ENCODE measurements at regions not wholly inside any gene's neighbourhood (a gene's known extent, or its start where the extent isn't known, plus 50 kb on each side); places are given as distances from the start of the nearest gene placed in this dataset.

- Histone ChIP-seq H3K4me1 (ENCODE audit: control insufficient read depth in 1 of 2, insufficient read depth in 2 of 2, low read depth in 1 of 2, low read length in 1 of 2) (no peaks in the 10 kb centered on the region; a peak in 1 of 4 replicates), H3K9me2 (no peaks in the 10 kb centered on the region), H3K36me3 (replicated peaks in 1 of 2; ENCODE audit: control insufficient read depth in 1 of 2, insufficient read depth in 2 of 2, low read length in 1 of 2) (no peaks in the 10 kb centered on the region), H3K27ac (ENCODE audit: low read depth in 2 of 2, low read length in 1 of 2) (peak overlapping the region in 1 of 2 experiments; percentile 8; a peak in 1 of 4 replicates), H3K4me2 (no peak overlapping the region), H3K27me3 (ENCODE audit: insufficient read depth) (no peaks in the 10 kb centered on the region), H3F3A (replicated peaks; ENCODE audit: insufficient read depth) (no peaks in the 10 kb centered on the region), H3K9me3 (no peaks in the 10 kb centered on the region), H2AFZ (ENCODE audit: low read depth) (no peak overlapping the region), H3K79me2 (ENCODE audit: insufficient read depth) (no peaks in the 10 kb centered on the region), H3K4me3 (ENCODE audit: low read depth in 2 of 2, low read length in 1 of 2) (no peak overlapping the region), H4K20me1 (ENCODE audit: insufficient read depth) (no peaks in the 10 kb centered on the region), H3K9ac (no peak overlapping the region)
- no peak for DNase-seq
- TF ChIP-seq FOXJ3 (CRISPR knock-in tag; IDR thresholded peaks at IDR 0.05): no peak
- TF ChIP-seq EP300 (IDR thresholded peaks at IDR 0.05; ENCODE audit: borderline replicate concordance in 1 of 2, low read depth in 1 of 2, low read length in 1 of 2): no peak
- TF ChIP-seq MXI1 (IDR thresholded peaks at IDR 0.05; ENCODE audit: low read depth, low read length): no peak
- no peak for TF ChIP-seq PBX3 (IDR thresholded peaks at IDR 0.05)
- TF ChIP-seq USF1 (IDR thresholded peaks at IDR 0.05; ENCODE audit: borderline replicate concordance, low read depth): no peak
- TF ChIP-seq MAX (IDR thresholded peaks at IDR 0.05; ENCODE audit: low read depth): no peak
- TF ChIP-seq RXRA (IDR thresholded peaks at IDR 0.05; ENCODE audit: borderline replicate concordance, low read depth): no peak
- no peak for TF ChIP-seq GATA2 (CRISPR knock-in tag; IDR thresholded peaks at IDR 0.05)
- no peak for TF ChIP-seq JUND (IDR thresholded peaks at IDR 0.05)
- no peak for TF ChIP-seq ELF1 (IDR thresholded peaks at IDR 0.05)
- no peak for TF ChIP-seq TCF12 (IDR thresholded peaks at IDR 0.05)
- TF ChIP-seq POLR2AphosphoS5 (IDR thresholded peaks at IDR 0.05; ENCODE audit: low read depth, low read length): no peak
- no peak for TF ChIP-seq SMC3 (IDR thresholded peaks at IDR 0.05; ENCODE audit: low read depth, low read length)
- TF ChIP-seq NRF1 (IDR thresholded peaks at IDR 0.05; ENCODE audit: low read depth, low read length): no peak
- TF ChIP-seq GABPA (IDR thresholded peaks at IDR 0.05; ENCODE audit: low read depth): no peak
- no peak for TF ChIP-seq RFX5 (IDR thresholded peaks at IDR 0.05; ENCODE audit: low read length)
- no peak for TF ChIP-seq RAD21 (IDR thresholded peaks at IDR 0.05; ENCODE audit: low read length)
- TF ChIP-seq NFIC (IDR thresholded peaks at IDR 0.05; ENCODE audit: borderline replicate concordance): no peak
- ChIA-PET CTCF (no interaction called here), POLR2A (no interaction called here)
These were observed 1009.0 kb upstream of the LCORL start for GRCh38 chr4:19030536-19030935.

GRCh38 chr4:19030048-19030447, 1008.5 kb upstream of the LCORL start:
- Histone ChIP-seq H3K4me3 (ENCODE audit: low read depth in 2 of 2, low read length in 1 of 2) (no peak overlapping the region), H3K27ac (ENCODE audit: low read depth in 2 of 2, low read length in 1 of 2) (peak overlapping the region in 1 of 2 experiments; percentile 39; a peak in 1 of 4 replicates), H3K9me3 (no peaks in the 10 kb centered on the region), H3K36me3 (replicated peaks in 1 of 2; ENCODE audit: control insufficient read depth in 1 of 2, insufficient read depth in 2 of 2, low read length in 1 of 2) (no peaks in the 10 kb centered on the region), H3K79me2 (ENCODE audit: insufficient read depth) (no peaks in the 10 kb centered on the region), H3F3A (replicated peaks; ENCODE audit: insufficient read depth) (no peaks in the 10 kb centered on the region), H2AFZ (ENCODE audit: low read depth) (no peak overlapping the region), H3K4me2 (no peak overlapping the region), H3K27me3 (ENCODE audit: insufficient read depth) (no peaks in the 10 kb centered on the region), H3K9ac (no peak overlapping the region), H3K9me2 (no peaks in the 10 kb centered on the region), H4K20me1 (ENCODE audit: insufficient read depth) (no peaks in the 10 kb centered on the region), H3K4me1 (ENCODE audit: control insufficient read depth in 1 of 2, insufficient read depth in 2 of 2, low read depth in 1 of 2, low read length in 1 of 2) (no peaks in the 10 kb centered on the region; a peak in 1 of 4 replicates)
- ChIA-PET POLR2A (no interaction called here), CTCF (no interaction called here)
- TF ChIP-seq MXI1 (IDR thresholded peaks at IDR 0.05; ENCODE audit: low read depth, low read length) (no peak), TEAD4 (IDR thresholded peaks at IDR 0.05; ENCODE audit: borderline replicate concordance, insufficient read depth) (0 out of 2 replicates have a peak, but pooled peaks have one; percentile 32)
- DNase-seq: no peak
- WGBS (ENCODE audit: low lambda C conversion rate): 9% methylated on average over 2 of the region's 2 CpGs

All from SK-N-SH (cell line).